ENCODE measurements at regions not wholly inside any gene's neighbourhood (a gene's known extent, or its start where the extent isn't known, plus 50 kb on each side); places are given as distances from the start of the nearest gene placed in this dataset.

GRCh38 chr4:188246488-188246887 is 107.2 kb downstream of the TRIML1 start:
- DNase-seq (no peak), ATAC-seq (ENCODE audit: poor library complexity) (no peak)
- H3K27ac ChIP-seq (ENCODE audit: low read depth in 1 of 2, low read length in 2 of 2): no peak overlapping the region
- intact Hi-C loops (cut with DNase I, micrococcal nuclease): no loop called here
- Mint-ChIP-seq H3K36me3 (ENCODE audit: low read depth) (no peaks in the 10 kb centered on the region), H3K4me3 (no peak overlapping the region), H3K27me3 (no peaks in the 10 kb centered on the region), H3K4me1 (ENCODE audit: low read depth) (no peaks in the 10 kb centered on the region), H3K27ac (no peak overlapping the region), H3K9me3 (peaks cover 12% of the 10 kb centered on the region)
- no peaks in the 10 kb centered on the region for H3K27me3 ChIP-seq (ENCODE audit: control insufficient read depth in 1 of 2, insufficient read depth in 2 of 2, low read length in 2 of 2)
- no peak overlapping the region for H3K4me3 ChIP-seq (ENCODE audit: low read length)
- ChIA-PET POLR2A (no interaction called here), CTCF (no interaction called here)
- H3K4me1 ChIP-seq (ENCODE audit: insufficient read depth, low read length): no peaks in the 10 kb centered on the region
- H3K36me3 ChIP-seq (ENCODE audit: insufficient read depth, low read length): no peaks in the 10 kb centered on the region
- H3K9me3 ChIP-seq (ENCODE audit: control insufficient read depth in 1 of 2, insufficient read depth in 1 of 2, low read length in 2 of 2): peaks cover 0 to 19% of the 10 kb centered on the region in 2 experiments
- TF ChIP-seq CTCF (IDR thresholded peaks at IDR 0.05): no peak

GRCh38 chr4:188254211-188254610 is 115.0 kb downstream of the TRIML1 start:
- POLR2A ChIA-PET: no interaction called here
- intact Hi-C loops (cut with DNase I, micrococcal nuclease): no loop called here
- Histone ChIP-seq H3K27ac (ENCODE audit: low read depth in 1 of 2, low read length in 2 of 2) (no peak overlapping the region), H3K4me1 (ENCODE audit: insufficient read depth, low read length) (no peaks in the 10 kb centered on the region), H3K27me3 (ENCODE audit: control insufficient read depth in 1 of 2, insufficient read depth in 2 of 2, low read length in 2 of 2) (no peaks in the 10 kb centered on the region), H3K36me3 (ENCODE audit: insufficient read depth, low read length) (no peaks in the 10 kb centered on the region), H3K4me3 (ENCODE audit: low read length) (no peak overlapping the region), H3K9me3 (ENCODE audit: control insufficient read depth in 1 of 2, insufficient read depth in 1 of 2, low read length in 2 of 2) (peaks cover 0 to 8% of the 10 kb centered on the region in 2 experiments)
- Mint-ChIP-seq H3K4me3 (no peak overlapping the region), H3K27ac (no peak overlapping the region), H3K36me3 (ENCODE audit: low read depth) (no peaks in the 10 kb centered on the region), H3K4me1 (ENCODE audit: low read depth) (no peaks in the 10 kb centered on the region), H3K9me3 (peaks cover 8% of the 10 kb centered on the region), H3K27me3 (no peaks in the 10 kb centered on the region)
- no peak for ATAC-seq (ENCODE audit: poor library complexity)
- no peak for TF ChIP-seq CTCF (IDR thresholded peaks at IDR 0.05)
- no peak for DNase-seq
- CTCF ChIA-PET: no interaction called here

- intact Hi-C loops (cut with DNase I, micrococcal nuclease): no loop called here
- ATAC-seq (ENCODE audit: poor library complexity) (no peak), DNase-seq (no peak)
- no peak overlapping the region for H3K4me3 Mint-ChIP-seq
- no peak overlapping the region for H3K27ac Mint-ChIP-seq
- no peak for TF ChIP-seq CTCF (IDR thresholded peaks at IDR 0.05)
- no peaks in the 10 kb centered on the region for H3K27me3 ChIP-seq (ENCODE audit: control insufficient read depth in 1 of 2, insufficient read depth in 2 of 2, low read length in 2 of 2)
- peaks cover 0 to 3% of the 10 kb centered on the region in 2 experiments for H3K9me3 ChIP-seq (ENCODE audit: control insufficient read depth in 1 of 2, insufficient read depth in 1 of 2, low read length in 2 of 2)
- H3K4me3 ChIP-seq (ENCODE audit: low read length): no peak overlapping the region
- no peaks in the 10 kb centered on the region for H3K36me3 ChIP-seq (ENCODE audit: insufficient read depth, low read length)
- no peaks in the 10 kb centered on the region for H3K4me1 Mint-ChIP-seq (ENCODE audit: low read depth)
- peaks cover 6% of the 10 kb centered on the region for H3K9me3 Mint-ChIP-seq
- H3K4me1 ChIP-seq (ENCODE audit: insufficient read depth, low read length): no peaks in the 10 kb centered on the region
- H3K36me3 Mint-ChIP-seq (ENCODE audit: low read depth): no peaks in the 10 kb centered on the region
- no peaks in the 10 kb centered on the region for H3K27me3 Mint-ChIP-seq
- CTCF ChIA-PET: no interaction called here
- H3K27ac ChIP-seq (ENCODE audit: low read depth in 1 of 2, low read length in 2 of 2): no peak overlapping the region
- POLR2A ChIA-PET: no interaction called here
Observed at GRCh38 chr4:188262464-188262863, 123.2 kb downstream of the TRIML1 start.

Data from CD4-positive, alpha-beta T cell (primary cell).